ENCODE measurements at regions not wholly inside any gene's neighbourhood (a gene's known extent, or its start where the extent isn't known, plus 50 kb on each side); places are given as distances from the start of the nearest gene placed in this dataset.

DNA sequence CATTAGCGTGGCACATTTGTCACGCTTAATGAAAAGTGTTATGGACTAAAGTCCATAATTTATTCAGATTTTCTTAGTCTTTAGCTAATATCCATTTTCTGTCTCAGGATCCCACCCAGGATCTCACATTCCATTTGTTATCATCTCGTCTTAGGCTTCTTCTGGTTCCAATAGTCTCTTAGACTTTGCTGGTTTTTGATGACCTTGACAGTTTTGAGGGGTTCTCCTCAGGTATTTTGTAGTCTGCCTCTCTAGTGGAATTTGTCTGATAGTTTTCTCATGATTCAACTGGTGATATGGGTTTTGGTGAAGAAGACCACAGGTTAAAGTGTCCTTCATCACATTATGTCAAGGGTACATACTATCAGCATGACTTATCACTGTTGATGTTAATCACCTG, 66.0 kb upstream of the GPR26 start:
- H3K9me3 ChIP-seq: no peaks in the 10 kb centered on the region

GRCh38 chr10:123603130-123603529, 63.0 kb upstream of the GPR26 start:
- intact Hi-C loops (cut with DNase I): no loop called here
- TF ChIP-seq CTCF (IDR thresholded peaks at IDR 0.05): no peak
- no peaks in the 10 kb centered on the region for H3K4me1 ChIP-seq
- no peak for FAIRE-seq
- DNase-seq: no peak
- H3K36me3 ChIP-seq: no peaks in the 10 kb centered on the region
- WGBS, 2 donors: 37 to 39% methylated on average over 4 of the region's 4 CpGs
- no peak overlapping the region for H3K4me3 ChIP-seq
- ATAC-seq: no peak
- H3K9me3 ChIP-seq: no peaks in the 10 kb centered on the region
- no peak overlapping the region for H3K27ac ChIP-seq
- peaks cover 0 to 12% (median 2%) of the 10 kb centered on the region in 4 donors for H3K27me3 ChIP-seq

More for the DNA sequence above, 66.0 kb upstream of the GPR26 start:
- Histone ChIP-seq H3K4me3 (no peak overlapping the region), H3K4me1 (no peaks in the 10 kb centered on the region), H3K27ac (no peak overlapping the region), H3K36me3 (no peaks in the 10 kb centered on the region), H3K27me3 (peaks cover 0 to 10% (median 2%) of the 10 kb centered on the region in 4 donors)
- 71% methylated on average over 3 of the region's 3 CpGs for WGBS, 2 donors
- no peak for ATAC-seq
- no peak for TF ChIP-seq CTCF (IDR thresholded peaks at IDR 0.05)
- FAIRE-seq: no peak
- intact Hi-C loops (cut with DNase I): no loop called here
- no peak for DNase-seq

- DNase-seq (no peak), FAIRE-seq (no peak), ATAC-seq (no peak)
- Histone ChIP-seq H3K4me3 (no peak overlapping the region), H3K4me1 (no peaks in the 10 kb centered on the region), H3K27ac (no peak overlapping the region), H3K27me3 (peaks cover 0 to 12% (median 2%) of the 10 kb centered on the region in 4 donors), H3K36me3 (no peaks in the 10 kb centered on the region), H3K9me3 (no peaks in the 10 kb centered on the region)
- no peak for TF ChIP-seq CTCF (IDR thresholded peaks at IDR 0.05)
- 55 to 80% methylated on average over 6 of the region's 6 CpGs for WGBS, 2 donors
- intact Hi-C loops (cut with DNase I): no loop called here
Measured at GRCh38 chr10:123604506-123604905, 61.6 kb upstream of the GPR26 start.

DNA sequence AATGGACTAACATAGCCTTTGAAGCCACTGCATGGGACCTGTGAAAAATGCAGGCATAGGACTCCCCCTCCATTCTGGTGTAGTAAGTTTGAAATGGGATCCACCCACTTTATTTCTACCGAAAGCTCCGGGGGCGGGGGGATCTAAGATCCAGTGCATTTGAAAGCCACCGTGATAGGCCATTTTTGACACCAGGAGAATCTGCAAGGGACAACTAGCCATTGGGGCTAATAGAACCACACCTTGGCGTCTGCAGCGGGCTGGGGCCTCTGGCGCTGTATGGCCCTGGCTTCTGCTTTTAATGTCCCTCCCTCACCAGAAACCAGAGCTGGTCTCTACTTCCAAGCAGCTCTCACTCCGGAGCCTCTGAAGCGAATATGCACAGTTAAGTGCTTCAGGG, 60.1 kb upstream of the GPR26 start:
- Histone ChIP-seq H3K27me3 (peaks cover 0 to 12% (median 2%) of the 10 kb centered on the region in 4 donors), H3K27ac (no peak overlapping the region), H3K4me1 (no peaks in the 10 kb centered on the region), H3K4me3 (no peak overlapping the region), H3K36me3 (no peaks in the 10 kb centered on the region), H3K9me3 (no peaks in the 10 kb centered on the region)
- DNase-seq (no peak), FAIRE-seq (no peak), ATAC-seq (no peak)
- no peak for TF ChIP-seq CTCF (IDR thresholded peaks at IDR 0.05)
- intact Hi-C loops (cut with DNase I): no loop called here
- 64 to 71% methylated on average over 9 of the region's 9 CpGs for WGBS, 2 donors

DNA sequence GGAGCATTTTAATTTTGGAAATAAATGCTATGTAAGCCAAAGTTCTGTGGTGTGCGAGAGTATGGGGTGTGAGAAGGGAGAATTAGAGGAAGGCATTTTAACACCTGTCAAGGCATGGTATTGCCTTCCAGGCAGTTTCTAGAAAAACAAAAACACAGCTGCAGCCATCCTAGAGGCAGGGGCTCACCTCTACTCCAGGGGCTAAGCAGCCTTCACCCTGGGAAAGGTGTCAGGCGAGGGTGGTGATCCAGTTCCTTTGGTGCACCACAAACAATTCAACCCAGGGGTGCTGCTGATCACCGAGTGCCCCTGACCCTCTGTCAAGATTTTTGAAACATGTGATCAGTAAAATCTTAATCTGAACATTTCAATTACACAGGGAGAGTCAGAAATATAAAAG, 59.2 kb upstream of the GPR26 start:
- intact Hi-C loops (cut with DNase I): no loop called here

More for the DNA sequence above, 59.2 kb upstream of the GPR26 start:
- no peak for DNase-seq
- peaks cover 0 to 9% (median 2%) of the 10 kb centered on the region in 4 donors for H3K27me3 ChIP-seq
- no peak for TF ChIP-seq CTCF (IDR thresholded peaks at IDR 0.05)
- H3K36me3 ChIP-seq: no peaks in the 10 kb centered on the region
- WGBS, 2 donors: 24 to 31% methylated on average over 3 of the region's 3 CpGs
- no peaks in the 10 kb centered on the region for H3K9me3 ChIP-seq
- no peak for ATAC-seq
- FAIRE-seq: no peak
- no peaks in the 10 kb centered on the region for H3K4me1 ChIP-seq
- no peak overlapping the region for H3K27ac ChIP-seq
- no peak overlapping the region for H3K4me3 ChIP-seq

Measured in pancreas (tissue), 10 donors.